Esophagus squamous epithelium (tissue), 4 donors: ENCODE measurements at regions not wholly inside any gene's neighbourhood (a gene's known extent, or its start where the extent isn't known, plus 50 kb on each side); places are given as distances from the start of the nearest gene placed in this dataset.

Experiments
- POLR2A ChIP-seq, 4 donors: fragments of 450-650 bp; IDR thresholded peaks; one replicate each; pipeline ENCODE4 v1.6.1; 2017; ENCODE audit warnings: antibody characterized with exemption in 4 of 4, mild to moderate bottlenecking in 4 of 4, moderate library complexity in 3 of 4
- TF ChIP-seq, protein P1 (sequence below), 6 experiments: fragments of 450-650 bp in 4 of 6; fragments of 200-600 bp in 2 of 6; sonication (generic) in 2 of 6; IDR thresholded peaks; one replicate each; pipeline ENCODE4 v1.5.1; 2016 to 2019; ENCODE audit warnings: antibody characterized with exemption in 6 of 6, mild to moderate bottlenecking in 4 of 6, moderate library complexity in 4 of 6

DNA sequence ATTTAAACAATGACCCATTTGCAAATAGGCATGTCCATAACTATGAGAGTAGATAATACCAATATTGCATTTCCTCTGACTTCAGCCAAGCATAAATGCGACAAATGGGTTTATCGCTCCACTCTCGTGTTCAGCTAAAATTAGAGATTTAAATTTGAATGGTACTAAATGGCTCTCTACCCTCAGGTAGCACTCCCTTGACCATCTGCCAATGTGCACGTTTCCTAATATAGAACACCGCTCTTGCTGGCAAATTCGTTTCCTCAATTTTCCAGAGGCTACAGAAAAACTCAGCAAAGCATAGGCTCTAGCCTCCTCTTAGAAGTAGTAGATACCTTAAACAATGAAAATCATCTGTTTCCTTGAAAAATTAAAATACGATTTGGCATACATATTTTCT, 251.6 kb downstream of the ADGRA3 start:
- TF ChIP-seq, protein P1, sequence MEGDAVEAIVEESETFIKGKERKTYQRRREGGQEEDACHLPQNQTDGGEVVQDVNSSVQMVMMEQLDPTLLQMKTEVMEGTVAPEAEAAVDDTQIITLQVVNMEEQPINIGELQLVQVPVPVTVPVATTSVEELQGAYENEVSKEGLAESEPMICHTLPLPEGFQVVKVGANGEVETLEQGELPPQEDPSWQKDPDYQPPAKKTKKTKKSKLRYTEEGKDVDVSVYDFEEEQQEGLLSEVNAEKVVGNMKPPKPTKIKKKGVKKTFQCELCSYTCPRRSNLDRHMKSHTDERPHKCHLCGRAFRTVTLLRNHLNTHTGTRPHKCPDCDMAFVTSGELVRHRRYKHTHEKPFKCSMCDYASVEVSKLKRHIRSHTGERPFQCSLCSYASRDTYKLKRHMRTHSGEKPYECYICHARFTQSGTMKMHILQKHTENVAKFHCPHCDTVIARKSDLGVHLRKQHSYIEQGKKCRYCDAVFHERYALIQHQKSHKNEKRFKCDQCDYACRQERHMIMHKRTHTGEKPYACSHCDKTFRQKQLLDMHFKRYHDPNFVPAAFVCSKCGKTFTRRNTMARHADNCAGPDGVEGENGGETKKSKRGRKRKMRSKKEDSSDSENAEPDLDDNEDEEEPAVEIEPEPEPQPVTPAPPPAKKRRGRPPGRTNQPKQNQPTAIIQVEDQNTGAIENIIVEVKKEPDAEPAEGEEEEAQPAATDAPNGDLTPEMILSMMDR (IDR thresholded peaks at IDR 0.05): no peak
- TF ChIP-seq POLR2A (IDR thresholded peaks at IDR 0.05): no peak
